ENCODE measurements at regions not wholly inside any gene's neighbourhood (a gene's known extent, or its start where the extent isn't known, plus 50 kb on each side); places are given as distances from the start of the nearest gene placed in this dataset.
"Not testable (repeated sequence)": the region's sequence is repeated elsewhere in the genome, so short reads cannot be mapped to it uniquely, and the experiment has no call there.

DNA sequence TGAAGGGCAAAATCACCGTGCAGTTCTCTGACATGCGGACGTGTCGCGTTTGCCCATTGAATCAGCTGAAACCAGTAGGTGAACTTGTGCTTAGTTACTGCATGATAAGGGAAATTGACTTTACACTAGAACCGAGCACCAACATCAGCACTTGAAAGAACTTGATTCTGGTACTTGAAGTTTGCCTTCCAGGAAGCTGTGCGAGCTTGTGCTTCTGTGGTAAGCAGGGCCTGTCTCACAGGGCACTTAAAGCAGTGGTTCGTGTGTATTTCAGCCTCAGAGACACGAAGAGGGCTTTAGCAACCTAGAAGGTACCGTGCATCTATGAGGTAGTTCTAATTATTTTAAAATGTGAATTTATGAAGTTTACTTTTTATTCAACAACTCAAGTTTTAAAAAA, 103.0 kb downstream of the GOLGA6L22 start:
- TF ChIP-seq EZH2phosphoT487 (IDR thresholded peaks at IDR 0.05; ENCODE audit: low read depth): not testable (repeated sequence)
- TF ChIP-seq, protein P1, sequence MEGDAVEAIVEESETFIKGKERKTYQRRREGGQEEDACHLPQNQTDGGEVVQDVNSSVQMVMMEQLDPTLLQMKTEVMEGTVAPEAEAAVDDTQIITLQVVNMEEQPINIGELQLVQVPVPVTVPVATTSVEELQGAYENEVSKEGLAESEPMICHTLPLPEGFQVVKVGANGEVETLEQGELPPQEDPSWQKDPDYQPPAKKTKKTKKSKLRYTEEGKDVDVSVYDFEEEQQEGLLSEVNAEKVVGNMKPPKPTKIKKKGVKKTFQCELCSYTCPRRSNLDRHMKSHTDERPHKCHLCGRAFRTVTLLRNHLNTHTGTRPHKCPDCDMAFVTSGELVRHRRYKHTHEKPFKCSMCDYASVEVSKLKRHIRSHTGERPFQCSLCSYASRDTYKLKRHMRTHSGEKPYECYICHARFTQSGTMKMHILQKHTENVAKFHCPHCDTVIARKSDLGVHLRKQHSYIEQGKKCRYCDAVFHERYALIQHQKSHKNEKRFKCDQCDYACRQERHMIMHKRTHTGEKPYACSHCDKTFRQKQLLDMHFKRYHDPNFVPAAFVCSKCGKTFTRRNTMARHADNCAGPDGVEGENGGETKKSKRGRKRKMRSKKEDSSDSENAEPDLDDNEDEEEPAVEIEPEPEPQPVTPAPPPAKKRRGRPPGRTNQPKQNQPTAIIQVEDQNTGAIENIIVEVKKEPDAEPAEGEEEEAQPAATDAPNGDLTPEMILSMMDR (IDR thresholded peaks at IDR 0.05; ENCODE audit: low read depth, low read length): not testable (repeated sequence)
